AG10803 (cell line): ENCODE measurements at regions not wholly inside any gene's neighbourhood (a gene's known extent, or its start where the extent isn't known, plus 50 kb on each side); places are given as distances from the start of the nearest gene placed in this dataset.
"Not testable (repeated sequence)": the region's sequence is repeated elsewhere in the genome, so short reads cannot be mapped to it uniquely, and the experiment has no call there.

ENCODE experiments used
- DNase-seq: peaks from one replicate; pipeline ENCODE4 v3.0.0; 2010; ENCODE audit warnings: low read depth
- H3K4me3 ChIP-seq: 2 replicates; pipeline ENCODE4 v1.5.1; 2011; ENCODE audit warnings: mild to moderate bottlenecking, low read length, control low read depth
- TF ChIP-seq, protein P1 (sequence below): conservative IDR thresholded peaks from 2 replicates; pipeline ENCODE4 v1.5.1; 2011; ENCODE audit warnings: mild to moderate bottlenecking, low read length, control low read depth, inconsistent platforms

DNA sequence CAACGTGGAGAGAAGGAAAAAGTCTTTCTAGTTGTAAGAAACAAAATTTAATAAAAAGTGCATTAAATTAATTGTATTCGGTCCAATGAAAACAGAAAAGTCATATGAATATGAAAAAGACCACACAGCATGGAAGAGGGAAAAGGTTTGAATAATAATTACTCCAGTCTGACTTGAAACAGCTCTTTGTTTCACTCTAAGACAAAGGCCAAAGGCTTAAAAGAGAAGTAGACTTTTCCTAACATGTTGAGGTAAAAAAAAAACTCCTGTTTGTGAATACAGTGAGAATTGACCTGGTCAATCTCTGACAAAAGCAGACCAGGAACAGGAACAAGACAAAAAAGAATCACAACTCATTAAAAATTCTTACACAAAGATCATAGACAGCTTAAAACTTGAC lies 429.8 kb downstream of the TOX3 start:
- TF ChIP-seq, protein P1, sequence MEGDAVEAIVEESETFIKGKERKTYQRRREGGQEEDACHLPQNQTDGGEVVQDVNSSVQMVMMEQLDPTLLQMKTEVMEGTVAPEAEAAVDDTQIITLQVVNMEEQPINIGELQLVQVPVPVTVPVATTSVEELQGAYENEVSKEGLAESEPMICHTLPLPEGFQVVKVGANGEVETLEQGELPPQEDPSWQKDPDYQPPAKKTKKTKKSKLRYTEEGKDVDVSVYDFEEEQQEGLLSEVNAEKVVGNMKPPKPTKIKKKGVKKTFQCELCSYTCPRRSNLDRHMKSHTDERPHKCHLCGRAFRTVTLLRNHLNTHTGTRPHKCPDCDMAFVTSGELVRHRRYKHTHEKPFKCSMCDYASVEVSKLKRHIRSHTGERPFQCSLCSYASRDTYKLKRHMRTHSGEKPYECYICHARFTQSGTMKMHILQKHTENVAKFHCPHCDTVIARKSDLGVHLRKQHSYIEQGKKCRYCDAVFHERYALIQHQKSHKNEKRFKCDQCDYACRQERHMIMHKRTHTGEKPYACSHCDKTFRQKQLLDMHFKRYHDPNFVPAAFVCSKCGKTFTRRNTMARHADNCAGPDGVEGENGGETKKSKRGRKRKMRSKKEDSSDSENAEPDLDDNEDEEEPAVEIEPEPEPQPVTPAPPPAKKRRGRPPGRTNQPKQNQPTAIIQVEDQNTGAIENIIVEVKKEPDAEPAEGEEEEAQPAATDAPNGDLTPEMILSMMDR, result no peak
- H3K4me3 ChIP-seq, result no peak overlapping the region
- no peak for DNase-seq

DNA sequence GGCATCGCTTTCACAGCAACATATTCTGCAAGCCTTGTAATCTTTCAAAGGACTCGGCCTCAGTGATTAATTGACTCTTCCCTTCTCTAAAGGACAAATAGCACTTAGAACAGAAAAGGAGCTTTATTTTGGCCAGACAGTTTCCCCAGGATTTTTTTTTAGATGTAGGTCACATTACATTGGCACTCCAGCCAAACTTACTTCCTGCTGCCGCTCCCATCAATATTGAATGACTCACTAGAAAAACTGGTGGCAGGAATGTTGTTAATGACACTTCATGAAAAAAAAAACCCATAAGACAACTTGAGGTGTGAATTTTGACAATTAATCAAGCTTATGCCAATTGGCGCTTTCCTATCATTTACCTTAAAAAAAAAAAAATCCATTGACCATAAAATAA lies 432.6 kb downstream of the TOX3 start:
- TF ChIP-seq, protein P1, result no peak
- DNase-seq, result no peak
- H3K4me3 ChIP-seq, result no peak overlapping the region

DNA sequence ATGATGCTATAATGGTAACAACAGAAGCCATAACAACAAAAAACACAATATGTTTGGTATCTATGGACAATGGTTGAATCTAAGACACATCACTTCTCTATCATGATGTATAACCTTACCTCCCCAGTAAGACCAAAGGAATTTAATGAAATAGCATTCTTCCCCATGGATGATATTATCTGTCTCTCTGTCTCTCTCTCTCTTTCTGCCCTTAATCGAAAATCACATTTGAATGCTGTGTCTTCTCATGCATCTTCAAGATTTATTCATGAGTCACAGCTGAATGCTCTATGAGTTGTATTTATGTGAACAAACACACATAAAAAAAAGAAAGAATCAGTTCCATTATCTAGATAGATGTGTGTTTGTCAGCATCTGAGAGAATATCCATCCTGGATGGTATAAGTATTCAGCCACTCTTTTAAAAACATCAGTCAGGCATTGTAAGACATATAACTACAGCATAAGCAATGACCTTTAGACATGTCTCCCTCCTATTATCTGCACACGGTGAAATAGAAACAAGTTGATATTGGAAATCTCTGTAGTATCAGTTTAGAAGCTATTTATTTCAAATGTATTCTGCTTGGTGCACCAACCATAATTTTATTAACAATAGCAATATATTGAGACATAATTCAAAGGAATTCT lies 433.3 kb downstream of the TOX3 start:
- TF ChIP-seq, protein P1, result no peak
- DNase-seq, result no peak
- no peak overlapping the region for H3K4me3 ChIP-seq

DNA sequence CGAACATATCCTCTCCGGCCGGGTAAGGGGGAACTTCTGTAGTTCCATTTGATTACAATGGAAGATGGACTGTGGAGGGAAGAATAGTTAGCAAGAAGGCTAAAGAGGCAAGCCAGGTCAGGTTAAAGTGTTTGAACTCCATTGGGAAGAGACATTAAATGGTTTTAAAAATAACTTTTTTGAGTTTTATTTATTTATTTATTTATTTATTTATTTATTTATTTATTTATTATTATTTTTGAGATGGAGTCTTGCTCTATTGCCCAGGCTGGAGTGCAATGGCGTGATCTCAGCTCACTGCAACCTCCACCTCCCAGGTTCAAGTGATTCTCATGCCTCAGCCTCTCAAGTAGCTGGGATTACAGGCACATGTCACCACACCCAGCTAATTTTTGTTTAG lies 441.9 kb downstream of the TOX3 start:
- DNase-seq, H3K4me3 ChIP-seq: not testable (repeated sequence)

DNA sequence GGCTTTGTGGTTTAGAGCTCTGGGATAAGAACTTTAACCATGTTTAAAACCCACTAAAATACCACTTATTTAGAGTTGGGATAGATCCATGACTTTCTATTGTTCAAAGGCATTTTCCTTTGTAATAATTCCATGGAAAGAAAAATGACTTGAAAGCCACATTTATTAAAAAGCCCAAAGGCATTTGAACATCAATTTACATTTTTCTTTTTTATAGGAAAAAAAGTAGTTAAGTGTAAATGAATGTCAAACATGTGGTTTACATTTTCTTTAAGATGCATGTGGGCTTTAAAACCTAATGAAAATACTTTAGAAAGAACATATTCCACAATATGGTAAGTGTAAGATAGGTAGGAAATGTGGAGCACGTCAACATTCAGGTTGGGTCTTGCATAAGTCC lies 443.2 kb downstream of the TOX3 start:
- TF ChIP-seq, protein P1, result no peak
- DNase-seq, result no peak
- H3K4me3 ChIP-seq, result no peak overlapping the region

DNA sequence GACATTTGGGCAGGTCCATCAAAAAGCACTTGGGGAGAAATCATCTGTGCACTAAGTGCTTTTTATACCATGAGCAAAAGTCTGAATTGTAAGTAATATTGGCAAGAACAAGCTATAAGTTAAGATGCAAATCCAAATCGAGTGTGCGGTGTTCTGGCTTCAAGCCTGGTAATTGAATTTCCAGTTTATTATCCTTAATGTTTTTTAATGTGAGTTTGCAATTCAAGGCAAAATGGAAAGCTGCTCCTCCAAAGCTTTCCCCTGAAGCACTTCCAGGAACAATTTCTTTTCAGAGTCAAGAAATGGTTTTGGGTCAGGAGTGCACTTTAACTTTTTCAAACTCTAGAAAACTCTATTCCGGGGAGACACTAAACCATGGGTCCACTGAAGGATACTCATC lies 445.7 kb downstream of the TOX3 start:
- TF ChIP-seq, protein P1, result no peak
- no peak overlapping the region for H3K4me3 ChIP-seq
- DNase-seq, result no peak

DNA sequence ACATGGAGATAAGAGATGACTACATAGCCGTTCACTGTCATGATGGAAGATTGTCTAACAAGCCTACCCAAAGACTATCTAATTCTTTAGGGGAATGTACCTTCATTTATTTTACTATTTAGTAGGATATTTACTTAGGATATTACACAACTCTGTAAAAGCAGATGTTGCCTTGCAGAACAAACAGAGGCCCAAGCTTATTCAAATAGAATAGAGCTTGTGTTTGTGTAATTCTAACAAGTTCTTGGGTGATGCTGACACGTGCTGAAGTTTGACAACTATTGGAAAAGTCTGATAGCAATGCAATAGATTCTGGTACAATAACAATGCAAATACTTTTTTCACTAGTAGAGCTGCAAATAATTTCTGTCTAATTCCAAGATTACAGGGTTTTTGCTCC lies 447.6 kb downstream of the TOX3 start:
- DNase-seq, result no peak
- H3K4me3 ChIP-seq, result no peak overlapping the region
- TF ChIP-seq, protein P1, result no peak

DNA sequence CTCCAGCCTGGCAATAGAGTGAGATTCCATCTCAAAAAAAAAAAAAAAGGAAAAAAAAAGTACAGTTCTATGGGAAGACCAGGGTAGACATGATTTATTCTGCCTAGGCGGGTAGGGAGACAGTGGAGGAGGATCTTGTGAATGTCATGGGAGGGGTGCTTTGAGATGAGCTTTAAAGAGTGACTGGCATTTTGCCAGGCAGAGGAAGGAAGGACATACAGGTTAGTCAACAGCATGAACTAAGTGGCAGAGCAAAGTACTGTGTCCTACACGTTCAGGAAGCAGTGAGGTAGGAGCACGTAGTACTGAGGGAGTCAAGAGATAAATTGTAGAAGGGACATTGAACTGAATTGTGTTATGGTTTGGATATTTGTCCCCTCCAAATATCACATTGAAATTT lies 451.5 kb downstream of the TOX3 start:
- no peak overlapping the region for H3K4me3 ChIP-seq
- TF ChIP-seq, protein P1, result no peak
- no peak for DNase-seq
